T-helper 17 cell (primary cell): ENCODE measurements at regions not wholly inside any gene's neighbourhood (a gene's known extent, or its start where the extent isn't known, plus 50 kb on each side); places are given as distances from the start of the nearest gene placed in this dataset.

Experiments used
- ATAC-seq: fragments of 150-1000 bp; cut with Tn5 transposase; 2 replicates; pipeline ENCODE4 v1.10.0; 2021; ENCODE audit warnings: mild to moderate bottlenecking, moderate library complexity
- DNase-seq, 3 donors: peaks; one replicate each; pipeline versions ENCODE4 v3.0.0 to v3.0.0-alpha.2; 2020 to 2021
- H3K9me3 ChIP-seq: one replicate; pipeline ENCODE4 v1.7.0; 2013; ENCODE audit warnings: low read length, mild to moderate bottlenecking; ENCODE audit not compliant: control insufficient read depth, poor library complexity, severe bottlenecking
- H3K27ac Mint-ChIP-seq: one replicate; pipeline ENCODE4 v1.8.0; 2022; ENCODE audit warnings: mild to moderate bottlenecking, moderate library complexity, mixed read lengths
- H3K27me3 Mint-ChIP-seq: one replicate; pipeline ENCODE4 v1.8.0; 2022; ENCODE audit warnings: mixed read lengths
- H3K36me3 Mint-ChIP-seq: one replicate; pipeline ENCODE4 v1.8.0; 2022; ENCODE audit warnings: low read depth, mixed read lengths
- H3K4me1 Mint-ChIP-seq: one replicate; pipeline ENCODE4 v1.8.0; 2022; ENCODE audit warnings: mild to moderate bottlenecking, mixed read lengths
- H3K4me3 Mint-ChIP-seq: one replicate; pipeline ENCODE4 v1.8.0; 2022; ENCODE audit warnings: mild to moderate bottlenecking, moderate library complexity, mixed read lengths

DNA sequence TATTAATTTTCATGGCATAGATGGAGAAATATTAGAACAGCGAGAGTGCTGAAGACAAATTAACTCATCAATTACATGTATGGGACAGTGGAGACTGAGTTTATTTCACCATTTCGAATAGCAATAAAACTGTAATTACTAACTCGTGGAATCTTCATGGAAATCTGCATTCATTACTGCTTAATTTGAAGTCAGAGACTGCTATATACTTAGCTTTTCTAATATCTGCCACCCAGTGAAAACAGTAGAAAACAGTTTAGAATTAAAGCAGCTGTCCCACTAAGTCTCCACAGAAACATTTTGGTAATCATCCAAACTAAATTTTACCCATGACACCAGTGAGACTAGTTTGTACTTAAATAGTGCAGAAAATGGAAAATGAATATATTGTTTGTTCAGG is 56.8 kb downstream of the IZUMO3 start:
- Mint-ChIP-seq H3K27ac (no peak overlapping the region), H3K4me1 (no peaks in the 10 kb centered on the region), H3K36me3 (no peaks in the 10 kb centered on the region), H3K4me3 (no peak overlapping the region), H3K27me3 (no peaks in the 10 kb centered on the region)
- DNase-seq (no peak), ATAC-seq (no peak)
- H3K9me3 ChIP-seq, result no peaks in the 10 kb centered on the region

DNA sequence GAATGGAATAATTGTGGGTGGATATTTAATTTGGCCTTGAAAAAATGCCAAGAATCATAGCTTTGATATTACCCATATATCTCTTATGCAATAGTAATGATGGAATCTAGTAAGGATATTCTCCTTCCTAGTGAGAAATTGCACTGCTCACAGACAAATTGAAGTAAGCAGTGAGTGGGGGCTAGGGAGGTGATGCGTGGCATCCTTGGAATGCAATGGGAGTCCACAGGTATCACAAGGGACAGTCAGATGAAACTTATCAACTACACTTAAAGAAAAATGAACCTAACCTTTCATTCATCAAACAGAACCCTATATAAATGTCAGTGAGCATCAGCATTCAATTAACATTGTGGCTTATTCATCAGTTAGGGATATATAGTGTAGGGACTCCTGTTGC is 57.8 kb downstream of the IZUMO3 start:
- no peak overlapping the region for H3K4me3 Mint-ChIP-seq
- ATAC-seq (no peak), DNase-seq (no peak)
- no peaks in the 10 kb centered on the region for H3K4me1 Mint-ChIP-seq
- H3K36me3 Mint-ChIP-seq, result no peaks in the 10 kb centered on the region
- no peaks in the 10 kb centered on the region for H3K9me3 ChIP-seq
- no peak overlapping the region for H3K27ac Mint-ChIP-seq
- no peaks in the 10 kb centered on the region for H3K27me3 Mint-ChIP-seq

GRCh38 chr9:24487250-24487861 is 58.3 kb downstream of the IZUMO3 start:
- no peaks in the 10 kb centered on the region for H3K4me1 Mint-ChIP-seq
- H3K36me3 Mint-ChIP-seq, result no peaks in the 10 kb centered on the region
- DNase-seq (no peak), ATAC-seq (no peak)
- no peak overlapping the region for H3K27ac Mint-ChIP-seq
- H3K27me3 Mint-ChIP-seq, result no peaks in the 10 kb centered on the region
- no peaks in the 10 kb centered on the region for H3K9me3 ChIP-seq
- H3K4me3 Mint-ChIP-seq, result no peak overlapping the region

DNA sequence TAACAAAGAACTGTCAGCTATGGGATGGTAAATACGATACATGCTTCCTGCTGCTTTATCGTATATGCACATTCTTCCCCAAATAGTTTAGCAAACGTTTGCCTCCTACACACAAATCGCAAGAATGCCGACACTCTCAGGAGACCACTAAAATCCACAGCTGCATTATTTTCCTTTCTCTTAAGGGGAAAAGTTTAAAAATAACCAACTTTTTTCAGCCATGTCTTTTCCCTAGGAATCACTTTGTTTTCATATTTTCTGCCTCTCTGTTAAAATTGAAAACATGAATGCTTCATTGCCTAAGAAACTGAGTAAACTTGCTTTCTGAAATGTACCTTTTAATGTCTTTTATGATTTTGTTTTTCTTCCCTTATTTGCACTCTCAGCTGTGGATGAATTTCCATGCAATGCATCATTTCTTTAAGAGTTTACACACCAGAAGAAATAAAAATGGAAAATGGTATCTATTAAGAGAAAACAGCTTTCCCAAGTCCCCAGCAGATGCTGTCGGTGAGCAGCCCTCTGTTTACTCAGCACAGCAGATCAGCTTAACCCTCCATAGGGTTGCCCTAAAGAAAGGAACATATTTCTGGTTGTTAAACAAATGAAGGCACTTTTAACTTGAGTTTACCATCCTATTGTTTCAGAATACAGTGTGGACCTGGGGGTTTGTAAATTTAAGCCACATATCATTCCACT is 66.2 kb downstream of the IZUMO3 start:
- Mint-ChIP-seq H3K27ac (no peak overlapping the region), H3K4me3 (no peak overlapping the region), H3K4me1 (no peaks in the 10 kb centered on the region), H3K36me3 (no peaks in the 10 kb centered on the region), H3K27me3 (no peaks in the 10 kb centered on the region)
- no peak for ATAC-seq
- H3K9me3 ChIP-seq, result no peaks in the 10 kb centered on the region
- DNase-seq, result no peak

- Mint-ChIP-seq H3K36me3 (no peaks in the 10 kb centered on the region), H3K27me3 (no peaks in the 10 kb centered on the region), H3K4me1 (no peaks in the 10 kb centered on the region), H3K4me3 (no peak overlapping the region), H3K27ac (no peak overlapping the region)
- ATAC-seq, result no peak
- peaks cover 4% of the 10 kb centered on the region for H3K9me3 ChIP-seq
- no peak for DNase-seq
Measured at GRCh38 chr9:24464319-24464951, 81.3 kb downstream of the IZUMO3 start.

DNA sequence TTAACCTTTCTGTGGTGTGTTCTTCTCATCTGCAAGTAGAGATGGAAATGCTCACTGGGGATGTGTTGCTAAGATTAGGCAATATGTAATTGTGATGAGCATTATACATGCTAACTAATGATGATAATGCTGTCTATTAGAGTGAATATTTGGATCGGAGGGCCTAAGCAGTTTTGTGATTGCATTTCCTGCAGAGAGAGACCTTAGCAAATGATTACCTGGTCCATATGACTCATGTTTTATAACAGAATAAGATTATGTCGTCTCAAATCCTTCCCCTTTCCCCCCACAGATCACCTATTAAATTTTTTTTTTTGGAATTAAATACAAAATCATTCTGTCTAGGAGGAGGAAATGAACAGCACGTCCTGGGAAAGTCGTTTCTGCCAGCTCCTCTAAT is 82.7 kb downstream of the IZUMO3 start:
- DNase-seq (no peak), ATAC-seq (no peak)
- peaks cover 4% of the 10 kb centered on the region for H3K9me3 ChIP-seq
- Mint-ChIP-seq H3K27ac (no peak overlapping the region), H3K4me3 (no peak overlapping the region), H3K36me3 (no peaks in the 10 kb centered on the region), H3K4me1 (no peaks in the 10 kb centered on the region), H3K27me3 (no peaks in the 10 kb centered on the region)

DNA sequence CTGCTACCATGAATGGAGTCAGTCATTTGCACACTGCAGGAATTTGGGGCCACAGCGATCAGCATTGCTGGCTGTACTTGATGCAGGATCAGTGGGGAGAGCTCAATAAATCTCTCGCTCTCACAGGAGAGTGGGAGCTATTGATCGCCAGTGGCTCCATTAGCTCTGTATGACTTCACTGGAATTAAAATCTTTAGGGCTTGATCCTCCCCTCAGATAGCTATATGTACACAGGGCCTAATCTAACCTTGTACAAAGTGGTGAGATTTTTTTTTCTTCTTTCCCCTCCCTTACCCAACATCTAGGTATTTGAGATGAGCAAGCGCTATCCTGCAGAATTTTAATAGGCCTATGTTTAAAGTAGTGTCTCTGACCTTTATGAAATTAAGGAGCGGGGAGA is 84.9 kb downstream of the IZUMO3 start:
- Mint-ChIP-seq H3K27ac (no peak overlapping the region), H3K27me3 (no peaks in the 10 kb centered on the region), H3K4me3 (no peak overlapping the region), H3K36me3 (no peaks in the 10 kb centered on the region), H3K4me1 (no peaks in the 10 kb centered on the region)
- ATAC-seq (no peak), DNase-seq (no peak)
- H3K9me3 ChIP-seq, result peaks cover 4% of the 10 kb centered on the region

DNA sequence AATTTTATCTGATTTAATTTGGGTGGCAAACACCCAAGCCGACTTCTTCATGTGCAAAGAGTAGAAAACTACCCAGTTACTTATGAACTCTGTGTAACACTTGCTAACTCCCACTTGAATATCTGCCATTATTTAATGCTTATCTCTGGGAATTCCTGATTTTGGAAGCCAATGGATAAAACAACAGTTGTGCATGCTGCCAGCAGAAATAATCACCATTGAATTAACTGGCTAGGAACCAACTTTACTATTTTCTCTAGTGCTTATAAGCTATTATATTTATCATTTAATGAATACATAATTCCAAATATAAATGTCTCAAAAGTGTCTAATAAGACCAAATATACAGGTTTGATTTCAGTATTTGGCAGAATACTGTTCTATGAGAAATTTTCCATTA is 85.7 kb downstream of the IZUMO3 start:
- H3K9me3 ChIP-seq, result peaks cover 3% of the 10 kb centered on the region
- Mint-ChIP-seq H3K36me3 (no peaks in the 10 kb centered on the region), H3K4me3 (no peak overlapping the region), H3K27ac (no peak overlapping the region), H3K4me1 (no peaks in the 10 kb centered on the region), H3K27me3 (no peaks in the 10 kb centered on the region)
- DNase-seq (no peak), ATAC-seq (no peak)

DNA sequence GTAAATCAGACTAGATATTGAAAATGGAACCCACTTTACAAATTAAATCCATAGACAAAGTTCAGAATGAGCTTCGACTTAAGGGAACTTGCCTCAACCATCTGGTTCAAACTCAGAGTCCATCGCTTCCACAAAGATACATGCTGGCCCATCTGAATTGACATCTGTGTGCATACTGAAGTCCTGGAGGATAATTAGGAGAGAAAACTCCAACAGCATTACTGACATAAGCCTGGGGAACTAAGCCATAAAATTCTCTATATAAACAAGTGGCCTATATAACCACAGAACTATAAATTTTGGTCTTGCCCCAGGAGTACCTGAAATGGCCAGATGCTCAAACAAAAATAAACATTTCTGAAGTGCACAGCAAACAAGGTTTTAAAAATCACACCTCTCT is 94.4 kb downstream of the IZUMO3 start:
- ATAC-seq (no peak), DNase-seq (no peak)
- no peaks in the 10 kb centered on the region for H3K9me3 ChIP-seq
- no peaks in the 10 kb centered on the region for H3K36me3 Mint-ChIP-seq
- no peaks in the 10 kb centered on the region for H3K4me1 Mint-ChIP-seq
- no peak overlapping the region for H3K4me3 Mint-ChIP-seq
- H3K27ac Mint-ChIP-seq, result no peak overlapping the region
- H3K27me3 Mint-ChIP-seq, result no peaks in the 10 kb centered on the region

- Mint-ChIP-seq H3K27me3 (no peaks in the 10 kb centered on the region), H3K36me3 (no peaks in the 10 kb centered on the region), H3K4me3 (no peak overlapping the region), H3K27ac (no peak overlapping the region), H3K4me1 (no peaks in the 10 kb centered on the region)
- H3K9me3 ChIP-seq, result no peaks in the 10 kb centered on the region
- ATAC-seq, result no peak
- no peak for DNase-seq
Measured at GRCh38 chr9:24449976-24450375, 95.7 kb downstream of the IZUMO3 start.

GRCh38 chr9:24439456-24439855 is 106.2 kb downstream of the IZUMO3 start:
- H3K27me3 Mint-ChIP-seq, result no peaks in the 10 kb centered on the region
- ATAC-seq (no peak), DNase-seq (no peak)
- no peak overlapping the region for H3K4me3 Mint-ChIP-seq
- no peaks in the 10 kb centered on the region for H3K4me1 Mint-ChIP-seq
- no peaks in the 10 kb centered on the region for H3K9me3 ChIP-seq
- H3K36me3 Mint-ChIP-seq, result no peaks in the 10 kb centered on the region
- H3K27ac Mint-ChIP-seq, result no peak overlapping the region

DNA sequence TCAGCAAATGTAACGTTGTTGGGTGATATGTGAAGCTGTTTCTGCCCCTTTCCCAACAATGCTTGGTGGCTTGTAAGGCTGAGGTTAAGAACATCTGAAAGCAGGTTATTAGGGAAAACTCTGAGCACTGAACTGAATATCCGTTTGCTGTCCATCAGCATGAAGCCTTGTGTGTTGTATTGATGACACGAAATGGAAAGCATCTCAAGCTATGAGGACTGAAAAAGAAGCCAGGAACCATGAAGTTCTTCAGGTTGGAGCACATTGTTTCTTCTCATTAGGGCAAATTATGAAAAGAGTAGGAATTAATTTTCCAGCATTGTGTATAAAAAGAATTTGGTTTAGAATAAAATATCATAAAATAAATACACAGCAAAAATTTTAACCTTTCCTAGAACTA is 106.8 kb downstream of the IZUMO3 start:
- no peaks in the 10 kb centered on the region for H3K27me3 Mint-ChIP-seq
- no peaks in the 10 kb centered on the region for H3K9me3 ChIP-seq
- no peak overlapping the region for H3K4me3 Mint-ChIP-seq
- no peaks in the 10 kb centered on the region for H3K4me1 Mint-ChIP-seq
- DNase-seq (no peak), ATAC-seq (no peak)
- H3K27ac Mint-ChIP-seq, result no peak overlapping the region
- no peaks in the 10 kb centered on the region for H3K36me3 Mint-ChIP-seq

DNA sequence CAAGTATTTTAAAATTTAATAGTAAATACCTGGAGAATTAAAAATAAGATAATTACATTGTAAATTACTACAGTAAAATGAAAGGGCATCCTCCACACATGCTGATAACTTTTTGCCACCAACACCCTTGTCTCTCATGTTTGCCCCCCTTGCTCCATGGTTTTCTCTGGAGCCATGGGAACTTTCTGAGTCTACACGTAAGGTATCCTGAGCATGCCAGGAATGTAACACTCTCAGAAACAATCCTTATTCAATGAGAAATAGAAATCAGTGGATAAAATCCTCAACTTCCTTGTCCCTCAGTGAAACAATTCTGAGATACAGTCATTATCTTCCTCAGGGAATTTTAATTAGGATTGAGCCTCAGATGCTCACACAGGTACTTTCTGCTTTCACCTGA is 108.9 kb downstream of the IZUMO3 start:
- H3K27me3 Mint-ChIP-seq, result no peaks in the 10 kb centered on the region
- ATAC-seq (no peak), DNase-seq (no peak)
- no peaks in the 10 kb centered on the region for H3K36me3 Mint-ChIP-seq
- H3K27ac Mint-ChIP-seq, result no peak overlapping the region
- no peak overlapping the region for H3K4me3 Mint-ChIP-seq
- no peaks in the 10 kb centered on the region for H3K4me1 Mint-ChIP-seq
- no peaks in the 10 kb centered on the region for H3K9me3 ChIP-seq

GRCh38 chr9:24434183-24434582 is 111.5 kb downstream of the IZUMO3 start:
- no peaks in the 10 kb centered on the region for H3K27me3 Mint-ChIP-seq
- DNase-seq (no peak), ATAC-seq (no peak)
- no peak overlapping the region for H3K4me3 Mint-ChIP-seq
- H3K27ac Mint-ChIP-seq, result no peak overlapping the region
- H3K36me3 Mint-ChIP-seq, result no peaks in the 10 kb centered on the region
- H3K9me3 ChIP-seq, result peaks cover 3% of the 10 kb centered on the region
- no peaks in the 10 kb centered on the region for H3K4me1 Mint-ChIP-seq
